ENCODE measurements at regions not wholly inside any gene's neighbourhood (a gene's known extent, or its start where the extent isn't known, plus 50 kb on each side); places are given as distances from the start of the nearest gene placed in this dataset.
A peak's percentile ranks its signal among the peaks of the same experiment; 100 is the strongest.
"Not testable (repeated sequence)": the region's sequence is repeated elsewhere in the genome, so short reads cannot be mapped to it uniquely, and the experiment has no call there.

DNA sequence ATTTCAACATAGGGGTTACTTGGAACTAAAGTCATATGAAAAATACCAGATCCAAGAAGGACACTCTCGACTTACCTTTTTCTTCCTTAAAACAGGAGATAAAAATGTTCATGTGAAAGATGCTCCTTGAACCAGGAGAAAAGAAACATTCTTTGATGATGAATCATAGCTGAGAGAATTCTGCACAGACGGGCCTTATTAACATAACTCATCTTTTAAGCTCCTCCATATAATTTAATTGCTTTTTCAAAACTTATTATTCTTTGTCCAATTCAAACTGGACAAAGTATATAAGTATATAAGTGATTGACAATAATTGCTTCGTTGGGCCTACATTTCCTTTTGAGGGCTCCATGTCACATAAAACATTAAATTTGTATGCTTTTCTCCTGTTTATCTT lies 945.2 kb upstream of the C9orf72 start:
- DNase-seq: no peak

DNA sequence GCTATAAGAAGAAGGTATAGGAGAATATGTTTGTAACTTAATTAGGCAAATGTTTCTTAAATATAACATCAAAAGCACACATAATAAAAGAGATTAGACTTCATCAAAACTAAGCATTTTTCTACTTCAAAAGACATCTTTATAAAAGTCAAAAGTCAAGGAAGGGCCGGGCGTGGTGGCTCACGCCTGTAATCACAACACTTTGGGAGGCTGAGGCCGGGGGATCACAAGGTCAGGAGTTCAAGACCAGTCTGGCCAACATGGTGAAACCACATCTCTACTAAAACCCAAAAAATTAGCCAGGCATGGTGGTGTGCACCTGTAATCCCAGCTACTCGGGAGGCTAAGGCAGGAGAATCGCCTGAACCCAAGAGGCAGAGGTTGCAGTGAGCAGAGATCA lies 951.0 kb upstream of the C9orf72 start:
- not testable (repeated sequence) for DNase-seq

DNA sequence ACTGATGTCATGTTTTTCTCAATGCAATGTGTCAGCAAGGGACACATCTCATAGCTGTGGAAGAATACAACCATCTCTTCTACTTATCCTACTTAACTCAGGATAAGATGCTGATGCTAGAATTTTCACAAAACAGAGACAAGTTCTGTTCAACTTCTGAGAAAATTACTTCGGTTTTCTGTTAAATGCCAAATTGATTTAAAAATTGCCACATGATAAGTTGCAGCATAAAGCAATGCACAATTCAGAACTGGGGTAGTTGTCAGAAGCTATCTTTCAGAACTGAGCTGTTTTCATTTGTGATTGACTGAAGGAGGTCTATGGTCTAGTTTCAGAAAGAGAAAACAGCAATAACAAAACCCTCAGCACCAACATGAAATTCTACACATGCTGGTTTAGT lies 954.8 kb upstream of the C9orf72 start:
- DNase-seq: no peak

DNA sequence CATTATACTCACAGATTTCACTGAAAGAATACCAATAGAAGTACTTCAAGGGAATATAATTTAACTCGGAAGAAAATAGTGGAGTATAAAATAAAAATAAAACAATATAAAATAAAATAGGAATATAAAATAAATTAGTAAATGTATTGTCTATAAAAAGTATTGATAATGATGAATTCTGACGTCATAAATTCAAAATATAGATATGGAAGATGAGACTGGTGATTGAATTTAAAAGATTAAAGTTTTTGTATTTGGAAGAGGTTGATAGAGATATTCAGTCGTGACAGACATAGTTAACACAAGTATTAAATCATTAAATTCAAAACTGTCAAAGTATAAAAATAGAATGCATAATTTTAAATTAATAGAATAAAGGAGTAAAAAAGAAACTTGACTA lies 964.9 kb upstream of the C9orf72 start:
- no peak for DNase-seq

DNA sequence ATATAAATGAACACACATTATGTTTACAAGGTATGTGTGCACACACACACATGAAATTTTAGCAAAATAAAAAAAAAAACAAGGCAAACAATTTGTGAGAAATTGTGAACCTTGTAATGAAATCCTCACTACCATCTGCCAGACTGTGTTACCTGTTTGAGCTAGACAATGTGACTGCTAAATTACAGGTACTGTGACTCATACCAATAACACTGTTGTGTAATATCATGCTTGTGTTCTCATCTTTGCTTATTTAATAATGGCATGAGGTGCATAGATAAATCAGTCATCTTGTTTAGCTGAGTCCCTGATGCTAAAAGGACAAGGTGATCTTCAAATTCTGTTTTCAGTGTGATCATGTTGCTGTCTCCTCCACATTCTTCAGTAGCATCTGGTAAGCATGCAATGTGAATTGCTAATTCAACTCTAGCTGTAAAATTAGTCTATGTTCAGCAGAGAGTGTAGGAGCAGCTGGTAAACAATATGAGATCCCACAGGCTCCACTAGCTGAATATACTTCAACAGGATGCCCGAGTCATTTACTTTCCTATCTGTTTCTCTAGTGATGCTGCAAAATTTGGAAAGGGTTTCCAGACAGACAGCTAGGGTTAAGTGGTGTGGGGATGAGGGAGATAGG lies 966.3 kb upstream of the C9orf72 start:
- peak; percentile 94 for DNase-seq

DNA sequence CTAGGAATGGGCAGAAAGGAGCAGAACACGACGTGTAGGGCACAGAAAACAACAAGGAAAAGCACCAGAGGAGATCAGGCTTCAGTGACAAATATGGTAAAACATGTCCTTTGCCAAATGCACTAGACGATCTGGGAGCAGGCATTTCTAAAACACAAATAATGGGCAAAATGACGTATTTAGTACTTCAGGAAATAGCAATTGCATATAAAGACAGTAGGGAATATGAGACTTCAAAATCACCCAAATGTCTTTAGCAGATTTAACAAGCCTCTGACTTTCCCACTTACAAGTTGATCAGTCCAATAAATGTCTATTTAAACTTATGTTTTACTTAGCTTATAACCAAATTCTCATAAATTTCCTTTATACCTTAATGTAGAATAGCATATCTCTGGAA lies 969.6 kb upstream of the C9orf72 start:
- DNase-seq: no peak

DNA sequence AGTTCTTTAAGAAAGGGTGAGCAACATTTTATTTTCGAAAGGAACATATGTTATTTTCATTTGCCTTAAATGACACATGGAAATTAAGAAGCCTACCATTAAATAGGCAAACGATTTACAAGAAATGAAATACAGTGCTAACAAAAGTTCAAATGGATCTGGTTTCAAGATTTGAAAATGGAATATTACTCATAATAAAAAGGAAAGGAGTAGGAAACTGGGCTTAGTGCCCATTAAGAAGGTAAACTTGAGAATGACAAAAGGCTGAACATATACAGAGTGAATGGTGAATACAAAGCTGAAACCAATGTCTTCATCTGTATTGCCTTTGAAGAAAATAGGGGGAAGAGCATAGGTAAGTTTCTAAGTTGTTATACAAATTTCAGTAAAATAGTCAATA lies 974.2 kb upstream of the C9orf72 start:
- peak; percentile 69 for DNase-seq

DNA sequence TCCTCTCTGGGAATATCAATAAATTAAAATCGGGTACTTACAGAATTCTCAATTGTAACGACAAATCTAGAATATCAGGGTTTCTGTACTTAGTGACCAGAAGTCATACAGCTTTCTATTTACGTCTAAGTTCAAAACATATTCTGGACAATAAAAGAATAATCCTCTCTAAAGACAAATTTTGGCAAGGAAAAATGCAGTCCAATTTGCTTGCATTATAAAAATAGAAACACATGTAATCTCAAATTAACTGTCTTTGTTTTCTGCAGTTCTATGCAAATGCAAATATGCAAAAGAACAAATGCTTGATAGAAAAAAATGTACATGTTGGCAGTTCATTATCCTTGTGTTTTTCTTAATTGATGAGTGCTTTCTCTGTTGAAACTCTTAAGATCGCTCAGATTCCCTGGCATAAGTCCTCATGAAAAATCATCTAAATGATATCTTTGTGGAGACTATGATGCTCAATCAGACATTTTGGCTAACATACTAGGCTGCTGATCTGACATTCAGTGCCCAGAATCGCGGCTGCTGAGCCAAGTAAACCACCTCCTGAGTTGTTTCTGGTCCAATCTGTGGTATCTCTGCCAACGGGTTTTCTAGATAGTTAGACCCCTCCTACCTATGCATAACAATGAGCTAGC lies 990.1 kb upstream of the C9orf72 start:
- DNase-seq: no peak

DNA sequence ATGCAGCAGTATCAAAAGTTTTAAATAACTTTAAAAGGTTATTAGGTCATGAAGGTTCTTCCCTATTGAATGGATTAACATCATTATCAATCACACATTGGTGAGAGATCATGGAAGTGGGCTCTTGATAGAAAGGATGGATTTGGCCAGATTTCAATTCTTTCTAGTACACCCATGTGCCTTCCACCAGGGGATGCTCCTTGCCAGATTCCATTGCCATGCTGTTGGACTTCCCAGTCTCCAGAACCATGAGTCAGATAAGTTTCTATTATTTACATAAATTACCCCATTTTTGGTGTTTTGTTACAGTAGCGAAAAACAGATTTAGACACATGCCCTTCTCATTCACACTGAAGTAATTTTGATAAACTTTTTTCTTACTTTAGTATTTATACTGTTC lies 1010.6 kb upstream of the C9orf72 start:
- DNase-seq: no peak

DNA sequence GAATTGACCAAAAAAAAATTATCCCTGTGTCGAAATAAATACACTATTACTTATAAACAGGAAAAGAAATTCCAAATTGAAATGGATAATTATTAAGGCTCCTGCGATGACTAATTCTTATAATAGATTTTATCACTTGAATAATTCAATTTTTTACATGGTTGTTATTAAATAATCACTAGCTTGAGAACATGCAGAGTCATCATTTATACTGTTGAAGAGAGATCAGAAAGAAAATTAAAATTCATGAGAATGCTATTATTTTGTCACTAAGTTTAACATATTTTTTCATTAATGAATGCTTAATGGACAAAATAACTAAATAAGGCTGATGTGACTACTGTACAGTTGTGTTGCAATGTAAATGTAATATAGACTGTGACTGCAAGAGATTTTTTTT lies 1011.3 kb upstream of the C9orf72 start:
- no peak for DNase-seq

DNA sequence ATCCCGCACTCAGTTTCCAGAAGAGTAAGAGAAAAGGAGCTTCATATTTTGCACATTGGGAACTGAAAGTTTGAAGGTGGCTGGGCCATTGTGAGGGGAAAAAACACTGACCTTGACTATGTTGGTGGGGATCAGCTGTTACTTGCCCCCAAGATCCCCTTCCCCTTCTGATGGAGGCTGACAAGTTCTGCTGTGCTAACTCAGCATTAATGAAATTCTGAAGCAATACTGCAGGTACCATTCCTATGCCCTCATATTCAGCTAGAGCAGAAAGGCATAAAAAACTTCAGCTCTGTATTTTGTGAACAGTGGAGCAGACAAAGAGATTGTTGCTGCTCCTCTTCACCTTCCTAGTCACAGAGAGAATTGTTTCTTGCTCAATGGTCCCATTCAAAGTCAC lies 1013.8 kb upstream of the C9orf72 start:
- no peak for DNase-seq

DNA sequence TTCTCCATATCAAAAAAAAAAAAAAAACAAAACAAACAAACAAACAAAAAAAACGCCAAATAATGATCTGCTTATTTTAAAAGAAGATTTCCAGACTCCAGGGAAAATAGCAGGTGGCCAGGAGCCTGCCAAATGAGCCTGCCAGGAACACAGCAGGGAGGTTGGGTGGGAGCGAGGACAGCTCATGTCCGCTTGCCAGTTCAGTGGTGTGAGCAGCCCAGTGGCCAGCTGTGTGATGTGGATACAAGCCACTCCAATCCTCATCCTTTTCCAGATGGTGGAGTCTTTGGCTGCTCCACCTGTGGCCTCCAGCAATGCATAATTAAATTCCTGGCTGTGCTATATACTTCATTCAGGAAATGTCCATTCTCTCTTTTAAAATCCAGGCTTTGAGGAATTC lies 1025.1 kb upstream of the C9orf72 start:
- peak; percentile 99 for DNase-seq

DNA sequence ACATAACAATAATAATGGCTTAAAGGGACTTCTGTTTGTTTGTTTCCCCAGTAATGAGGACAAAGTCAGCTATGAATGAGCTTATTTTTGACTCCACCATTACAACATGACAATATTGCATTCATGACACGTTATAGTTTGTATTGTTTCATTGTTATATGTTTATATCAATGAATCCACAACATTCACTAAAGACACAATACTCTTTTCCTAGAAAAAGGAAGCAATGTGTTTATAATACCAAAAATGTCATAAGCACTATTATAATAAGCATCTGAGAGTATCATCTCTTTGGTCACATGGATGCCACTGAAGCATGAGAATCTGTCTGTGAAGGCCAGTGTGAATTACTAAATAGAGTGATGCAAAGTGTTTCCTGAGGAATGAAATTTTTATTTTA lies 1026.9 kb upstream of the C9orf72 start:
- DNase-seq: no peak

DNA sequence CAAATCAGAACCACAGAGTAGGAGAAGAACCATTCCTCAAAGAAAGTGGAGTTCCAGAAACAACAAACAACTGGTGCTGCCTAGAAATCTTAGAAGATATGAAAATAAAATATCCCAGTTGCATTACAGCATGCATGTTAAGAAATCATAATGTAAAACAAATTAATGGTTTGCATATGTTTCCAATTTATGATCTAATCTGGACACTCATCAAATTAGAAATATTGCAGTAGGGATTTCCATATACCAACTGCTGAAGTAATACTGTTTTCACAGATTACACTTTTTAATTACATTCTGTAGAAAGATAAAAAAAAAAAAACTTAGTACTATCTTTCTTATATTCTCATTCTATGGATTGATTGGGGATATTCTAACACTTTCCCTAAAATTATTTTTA lies 1034.6 kb upstream of the C9orf72 start:
- no peak for DNase-seq

DNA sequence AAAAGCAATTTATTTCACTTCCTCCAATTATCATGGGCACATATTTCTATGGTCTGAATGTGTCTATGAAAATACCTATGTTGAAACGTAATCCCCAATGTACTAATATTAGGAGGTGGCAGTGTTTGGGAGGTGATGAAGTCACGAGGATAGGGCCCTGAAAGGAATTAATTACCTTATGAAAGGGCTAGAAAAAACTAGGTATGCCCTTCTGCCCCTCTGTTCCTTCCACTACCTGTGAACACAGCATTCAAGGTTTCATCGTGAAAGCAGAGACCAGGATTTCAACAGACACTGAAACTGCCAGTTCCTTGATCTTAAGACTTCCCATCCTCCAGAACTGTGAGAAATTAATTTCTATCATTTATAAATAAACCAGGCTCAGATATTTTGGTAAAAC lies 1037.1 kb upstream of the C9orf72 start:
- no peak for DNase-seq

DNA sequence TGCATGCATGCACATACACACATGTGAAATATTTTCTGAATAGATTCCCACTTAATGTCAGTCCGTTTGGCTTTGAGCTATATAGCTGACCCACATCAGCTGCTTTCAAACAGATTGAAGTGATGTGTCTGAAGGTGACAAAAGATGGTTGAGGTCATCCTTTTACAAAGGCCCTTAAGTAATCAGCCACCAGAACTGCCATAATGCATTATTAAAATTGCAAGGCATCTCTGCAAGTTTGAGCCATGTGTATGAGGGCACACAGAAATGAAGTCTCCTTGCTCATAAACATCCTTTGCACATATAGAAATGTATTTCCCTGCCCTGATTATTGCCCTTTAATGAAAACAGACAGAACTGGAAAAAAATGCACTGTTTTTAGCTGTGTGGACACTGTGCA lies 1043.0 kb upstream of the C9orf72 start:
- peak; percentile 62 for DNase-seq

DNA sequence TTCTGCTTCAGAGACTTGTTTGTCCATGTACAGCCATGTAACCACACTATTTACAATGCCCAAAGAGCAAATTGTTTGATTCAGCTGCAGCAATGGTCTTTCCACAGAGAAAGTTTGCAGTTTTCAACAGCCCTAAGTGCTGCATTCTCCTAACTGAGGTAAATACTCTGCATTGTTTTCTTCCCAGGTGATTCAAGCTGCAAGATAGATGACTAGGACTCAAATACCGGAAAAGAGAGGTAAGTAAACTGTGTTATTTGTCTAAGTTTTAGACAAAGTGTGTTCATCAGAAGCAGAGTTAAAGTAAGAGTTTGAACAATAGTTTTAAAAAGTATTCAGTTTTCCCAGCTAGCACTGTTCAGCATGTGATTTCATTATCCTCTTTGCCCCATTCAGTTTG lies 1046.7 kb upstream of the C9orf72 start:
- DNase-seq: no peak

DNA sequence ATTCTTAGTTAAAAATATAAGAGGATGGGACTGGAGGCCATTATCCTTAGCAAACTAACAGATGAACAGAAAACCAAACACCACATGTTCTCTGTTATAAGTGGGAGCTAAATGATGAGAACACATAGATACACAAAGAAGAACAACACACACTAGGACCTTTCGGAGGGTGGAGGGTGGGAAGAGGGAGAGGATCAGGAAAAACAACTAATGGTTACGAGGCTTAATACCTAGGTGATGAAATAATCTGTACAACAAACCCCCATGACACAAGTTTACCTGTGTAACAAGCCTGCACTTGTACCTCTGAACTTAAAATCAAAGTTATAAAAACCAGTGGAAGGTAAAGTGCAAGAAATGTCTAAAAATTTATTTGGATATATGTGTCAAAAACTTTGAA lies 1047.4 kb upstream of the C9orf72 start:
- no peak for DNase-seq

DNA sequence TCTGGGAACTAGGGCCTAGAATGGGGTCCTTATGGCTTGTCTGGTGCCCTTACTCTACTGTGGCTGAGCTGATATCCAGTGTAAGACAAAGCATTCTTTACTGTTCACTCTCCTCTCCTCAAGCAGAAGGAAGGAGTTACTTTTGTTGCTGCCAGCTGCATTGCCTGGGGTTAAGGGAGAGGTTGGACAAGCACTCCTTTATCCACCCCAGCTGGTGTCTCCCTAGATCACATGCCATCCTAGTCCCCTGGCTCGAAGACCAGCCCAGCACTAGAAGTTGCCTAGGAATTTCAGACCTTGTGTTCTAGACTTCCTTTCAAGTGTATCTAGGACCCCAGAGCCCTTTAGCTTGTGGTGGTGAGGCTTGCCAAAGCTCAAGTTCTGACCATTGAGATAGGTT lies 1051.5 kb upstream of the C9orf72 start:
- DNase-seq: peak; percentile 14

DNA sequence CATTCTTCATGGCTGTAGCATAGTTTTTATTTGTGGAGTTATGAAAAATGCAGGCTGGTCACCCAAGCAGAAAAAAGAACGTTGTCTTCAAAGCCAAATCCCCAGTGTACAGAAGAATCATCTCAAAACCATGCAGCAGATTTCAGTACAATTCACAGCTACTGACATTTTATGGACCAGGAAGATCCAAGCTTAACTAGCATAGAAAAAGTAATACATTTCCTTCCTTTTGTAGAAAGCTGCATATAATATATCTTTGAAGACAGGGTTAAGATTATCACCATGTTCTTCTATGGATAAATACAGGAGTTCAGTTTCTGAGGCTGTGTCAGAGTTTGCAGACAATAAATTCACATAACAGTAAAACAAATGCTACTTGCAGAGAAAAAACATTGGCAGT lies 1054.8 kb upstream of the C9orf72 start:
- no peak for DNase-seq

DNA sequence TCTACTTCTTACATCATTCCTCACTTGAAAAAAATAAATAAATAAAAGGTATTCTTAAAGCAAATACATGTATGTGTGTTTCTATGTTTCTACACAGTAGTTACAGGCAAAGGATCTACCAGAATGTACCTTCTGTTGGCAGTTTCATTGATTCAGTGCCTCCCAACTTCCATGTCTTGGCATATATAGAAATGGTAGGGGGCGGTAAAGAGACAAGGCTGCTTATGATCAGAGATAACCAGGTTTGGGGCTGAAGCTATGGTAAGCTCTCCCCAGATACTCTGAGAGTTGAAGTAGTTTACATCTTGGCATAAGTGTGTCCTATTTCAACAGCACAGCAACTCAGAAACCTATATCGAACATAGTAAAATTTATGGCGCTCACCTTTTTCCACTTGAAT lies 1075.4 kb upstream of the C9orf72 start:
- peak; percentile 65 for DNase-seq

DNA sequence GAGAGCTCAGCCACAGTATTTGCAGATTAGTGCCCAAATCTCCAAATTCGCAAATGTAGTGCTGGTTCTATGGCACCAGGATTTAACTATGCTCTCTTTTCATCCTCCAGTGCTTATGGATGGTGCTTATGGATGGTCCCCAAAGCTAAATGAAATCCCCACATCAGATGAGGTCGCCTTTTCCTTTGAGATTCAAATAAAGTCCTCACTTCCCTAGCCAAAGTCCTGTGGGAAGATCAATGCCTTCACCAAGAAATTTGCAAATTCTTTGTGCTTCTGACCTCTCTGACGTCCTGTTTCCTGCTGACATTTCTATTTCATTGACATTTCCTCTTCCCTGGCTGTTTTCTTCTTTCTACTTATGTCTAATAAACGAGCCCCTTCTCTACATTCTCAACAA lies 1077.0 kb upstream of the C9orf72 start:
- DNase-seq: no peak

DNA sequence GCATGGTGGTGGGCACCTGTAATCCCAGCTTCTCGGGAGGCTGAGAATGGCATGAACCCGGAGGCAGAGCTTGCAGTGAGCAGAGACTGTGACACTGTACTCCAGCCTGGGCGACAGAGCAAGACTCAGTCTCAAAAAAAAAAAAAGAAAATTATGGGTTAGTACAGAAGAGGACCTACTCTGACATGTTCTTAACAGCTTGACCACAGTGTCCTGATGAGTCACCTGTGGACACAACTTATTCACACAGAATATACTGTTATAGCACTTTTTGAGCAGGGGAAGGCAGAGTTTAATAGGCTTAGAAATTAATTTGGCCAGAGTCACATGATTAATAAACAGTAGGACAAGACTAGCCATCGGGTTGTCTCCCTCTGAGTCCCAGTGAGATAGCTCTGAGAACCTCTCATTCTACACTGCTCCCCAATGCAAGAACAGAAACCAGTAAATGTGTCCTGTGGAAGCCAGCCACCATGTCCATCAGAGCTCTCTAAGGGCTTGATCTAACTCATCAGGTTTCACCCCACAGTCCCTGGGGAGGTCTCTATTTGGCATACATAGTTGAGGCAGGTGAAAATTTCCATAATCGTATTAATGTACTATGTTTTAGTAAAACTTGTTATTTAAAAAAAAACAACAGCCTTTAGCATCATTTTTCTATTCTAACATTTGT lies 1077.9 kb upstream of the C9orf72 start:
- peak; percentile 33 for DNase-seq

DNA sequence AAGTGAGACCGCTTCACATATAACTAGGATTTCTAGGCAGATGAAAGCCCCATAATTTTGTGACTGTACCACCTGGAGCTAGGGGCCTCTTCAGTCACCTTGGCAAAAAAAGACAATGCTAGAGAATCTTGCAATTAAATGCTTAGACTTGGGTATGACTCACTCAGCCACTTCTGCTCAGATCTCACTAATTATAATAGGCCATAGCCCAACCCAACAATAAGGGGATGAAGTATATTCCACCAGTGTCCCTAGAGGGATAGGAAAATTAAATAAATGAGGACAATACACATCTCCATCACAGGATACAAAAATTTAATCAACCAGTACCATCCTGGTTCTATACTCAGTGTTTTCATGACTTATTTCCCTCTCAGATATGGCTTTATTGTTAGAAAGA lies 1079.9 kb upstream of the C9orf72 start:
- DNase-seq: peak; percentile 87

DNA sequence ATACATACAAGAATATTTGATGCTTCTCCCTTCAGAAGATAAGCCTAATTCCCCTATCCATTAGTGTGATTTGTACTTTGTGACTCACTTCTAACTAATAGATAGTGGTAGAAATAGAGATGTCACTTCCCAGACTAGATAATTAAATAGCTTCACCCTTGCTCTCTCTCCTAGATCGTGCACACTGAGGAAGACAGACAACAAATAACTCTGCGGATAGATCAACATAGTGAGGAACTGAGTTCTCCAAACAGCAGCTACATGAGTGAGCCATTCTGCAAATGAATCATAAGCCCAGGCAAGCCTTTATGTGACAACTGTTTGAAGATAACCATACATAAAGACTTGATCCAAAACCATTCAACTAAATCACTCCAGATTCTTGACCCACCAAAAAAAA lies 1083.4 kb upstream of the C9orf72 start:
- no peak for DNase-seq

Measured in NCI-H69 (cell line).